ENCODE measurements at regions not wholly inside any gene's neighbourhood (a gene's known extent, or its start where the extent isn't known, plus 50 kb on each side); places are given as distances from the start of the nearest gene placed in this dataset.

- Histone ChIP-seq H4K20me1 (ENCODE audit: insufficient read depth, low read length) (no peaks in the 10 kb centered on the region), H3K9me2 (replicated peaks; ENCODE audit: insufficient read depth, low read length) (no peaks in the 10 kb centered on the region), H3F3A (ENCODE audit: insufficient read depth, low read length) (no peaks in the 10 kb centered on the region), H3K4me2 (ENCODE audit: low read depth, low read length) (no peak overlapping the region), H3K27me3 (replicated peaks; ENCODE audit: insufficient read depth, low read length) (no peaks in the 10 kb centered on the region), H3K27ac (ENCODE audit: low read length) (no peak overlapping the region), H3K79me2 (ENCODE audit: low read length) (no peaks in the 10 kb centered on the region), H2AFZ (ENCODE audit: low read length) (no peak overlapping the region), H3K4me1 (ENCODE audit: low read length) (no peaks in the 10 kb centered on the region), H3K9ac (ENCODE audit: low read length) (no peak overlapping the region), H3K9me3 (replicated peaks; ENCODE audit: insufficient read depth, low read length) (no peaks in the 10 kb centered on the region), H3K4me3 (ENCODE audit: low read length) (no peak overlapping the region), H3K36me3 (replicated peaks; ENCODE audit: insufficient read depth, low read length) (no peaks in the 10 kb centered on the region)
- TF ChIP-seq EZH2 (optimal IDR thresholded peaks at IDR 0.05; ENCODE audit: low read depth, low read length) (no peak), CTCF (IDR thresholded peaks at IDR 0.05; ENCODE audit: low read length) (no peak), EZH2phosphoT487 (IDR thresholded peaks at IDR 0.05; ENCODE audit: low read length) (no peak)
- DNase-seq = no peak
These were observed 91.7 kb downstream of the BLID start for GRCh38 chr11:122024278-122024677.

GRCh38 chr11:122023614-122024250, 92.3 kb downstream of the BLID start:
- no peaks in the 10 kb centered on the region for H3F3A ChIP-seq (ENCODE audit: insufficient read depth, low read length)
- no peaks in the 10 kb centered on the region for H3K27me3 ChIP-seq (replicated peaks; ENCODE audit: insufficient read depth, low read length)
- H2AFZ ChIP-seq (ENCODE audit: low read length) = no peak overlapping the region
- no peak overlapping the region for H3K27ac ChIP-seq (ENCODE audit: low read length)
- no peak overlapping the region for H3K9ac ChIP-seq (ENCODE audit: low read length)
- H3K4me3 ChIP-seq (ENCODE audit: low read length) = no peak overlapping the region
- no peak overlapping the region for H3K4me2 ChIP-seq (ENCODE audit: low read depth, low read length)
- H3K9me3 ChIP-seq (replicated peaks; ENCODE audit: insufficient read depth, low read length) = no peaks in the 10 kb centered on the region
- no peaks in the 10 kb centered on the region for H3K9me2 ChIP-seq (replicated peaks; ENCODE audit: insufficient read depth, low read length)
- no peaks in the 10 kb centered on the region for H3K79me2 ChIP-seq (ENCODE audit: low read length)
- no peaks in the 10 kb centered on the region for H3K36me3 ChIP-seq (replicated peaks; ENCODE audit: insufficient read depth, low read length)
- DNase-seq = peak; percentile 7
- H3K4me1 ChIP-seq (ENCODE audit: low read length) = no peaks in the 10 kb centered on the region
- TF ChIP-seq EZH2phosphoT487 (IDR thresholded peaks at IDR 0.05; ENCODE audit: low read length) (no peak), CTCF (IDR thresholded peaks at IDR 0.05; ENCODE audit: low read length) (no peak), EZH2 (optimal IDR thresholded peaks at IDR 0.05; ENCODE audit: low read depth, low read length) (no peak)
- H4K20me1 ChIP-seq (ENCODE audit: insufficient read depth, low read length) = no peaks in the 10 kb centered on the region

- no peaks in the 10 kb centered on the region for H4K20me1 ChIP-seq (ENCODE audit: insufficient read depth, low read length)
- H3K9me3 ChIP-seq (replicated peaks; ENCODE audit: insufficient read depth, low read length) = no peaks in the 10 kb centered on the region
- H3K4me1 ChIP-seq (ENCODE audit: low read length) = no peaks in the 10 kb centered on the region
- H3K9ac ChIP-seq (ENCODE audit: low read length) = no peak overlapping the region
- H3K9me2 ChIP-seq (replicated peaks; ENCODE audit: insufficient read depth, low read length) = no peaks in the 10 kb centered on the region
- H3K4me3 ChIP-seq (ENCODE audit: low read length) = no peak overlapping the region
- H3K36me3 ChIP-seq (replicated peaks; ENCODE audit: insufficient read depth, low read length) = no peaks in the 10 kb centered on the region
- TF ChIP-seq EZH2 (optimal IDR thresholded peaks at IDR 0.05; ENCODE audit: low read depth, low read length) (no peak), CTCF (IDR thresholded peaks at IDR 0.05; ENCODE audit: low read length) (no peak), EZH2phosphoT487 (IDR thresholded peaks at IDR 0.05; ENCODE audit: low read length) (no peak)
- DNase-seq = no peak
- H3F3A ChIP-seq (ENCODE audit: insufficient read depth, low read length) = no peaks in the 10 kb centered on the region
- no peaks in the 10 kb centered on the region for H3K79me2 ChIP-seq (ENCODE audit: low read length)
- H3K27ac ChIP-seq (ENCODE audit: low read length) = no peak overlapping the region
- no peak overlapping the region for H2AFZ ChIP-seq (ENCODE audit: low read length)
- no peaks in the 10 kb centered on the region for H3K27me3 ChIP-seq (replicated peaks; ENCODE audit: insufficient read depth, low read length)
- H3K4me2 ChIP-seq (ENCODE audit: low read depth, low read length) = no peak overlapping the region
These were observed 93.4 kb downstream of the BLID start for GRCh38 chr11:122022646-122023045.
